GM12875 (cell line): ENCODE measurements at regions not wholly inside any gene's neighbourhood (a gene's known extent, or its start where the extent isn't known, plus 50 kb on each side); places are given as distances from the start of the nearest gene placed in this dataset.

Source experiments
- H3K4me3 ChIP-seq: one replicate; pipeline ENCODE4 v1.5.1; 2011; ENCODE audit warnings: low read depth, low read length, control low read depth
- CTCF ChIP-seq: IDR thresholded peaks from 2 replicates; pipeline ENCODE4 v1.5.1; 2011; ENCODE audit warnings: low read depth, mild to moderate bottlenecking, control low read depth, inconsistent platforms, low read length, moderate library complexity, borderline replicate concordance; ENCODE audit not compliant: insufficient read depth

GRCh38 chr15:79538527-79538926 lies 106.4 kb downstream of the MINAR1 start:
- no peak overlapping the region for H3K4me3 ChIP-seq
- no peak for TF ChIP-seq CTCF

GRCh38 chr15:79539401-79539800 lies 107.3 kb downstream of the MINAR1 start:
- TF ChIP-seq CTCF = no peak
- H3K4me3 ChIP-seq = no peak overlapping the region

- H3K4me3 ChIP-seq = no peak overlapping the region
- no peak for TF ChIP-seq CTCF
Observed at GRCh38 chr15:79540551-79540950, 108.4 kb downstream of the MINAR1 start.

- TF ChIP-seq CTCF = no peak
- no peak overlapping the region for H3K4me3 ChIP-seq
Observed at GRCh38 chr15:79541196-79541595, 109.1 kb downstream of the MINAR1 start.

GRCh38 chr15:79543097-79543496 lies 111.0 kb downstream of the MINAR1 start:
- 0 out of 2 replicates have a peak, but pooled peaks have one; percentile 4 for TF ChIP-seq CTCF

GRCh38 chr15:79549196-79549595 lies 117.1 kb downstream of the MINAR1 start:
- TF ChIP-seq CTCF = no peak

More at GRCh38 chr15:79543097-79543496, 111.0 kb downstream of the MINAR1 start:
- H3K4me3 ChIP-seq = no peak overlapping the region

GRCh38 chr15:79560384-79560783 lies 128.2 kb downstream of the MINAR1 start:
- no peak for TF ChIP-seq CTCF
- H3K4me3 ChIP-seq = no peak overlapping the region

More at GRCh38 chr15:79549196-79549595, 117.1 kb downstream of the MINAR1 start:
- H3K4me3 ChIP-seq = no peak overlapping the region
